Spleen (tissue), 7 donors: ENCODE measurements at regions not wholly inside any gene's neighbourhood (a gene's known extent, or its start where the extent isn't known, plus 50 kb on each side); places are given as distances from the start of the nearest gene placed in this dataset.

ENCODE experiments used
- POLR2A ChIP-seq, 3 donors: fragments of 450-650 bp; IDR thresholded peaks; one replicate each; pipeline ENCODE4 v1.5.1; 2017; ENCODE audit warnings: antibody characterized with exemption in 3 of 3, mild to moderate bottlenecking in 1 of 3
- TF ChIP-seq, protein P1 (sequence below), 11 experiments: fragments of 200-600 bp in 7 of 11; fragments of 450-650 bp in 4 of 11; sonication (generic) in 4 of 11; IDR thresholded peaks in 8 of 11; conservative IDR thresholded peaks in 3 of 11; 1 replicate in 7 of 11; 2 replicates in 4 of 11; pipeline versions ENCODE4 v1.4.0 to v1.8.0; 2016 to 2021; ENCODE audit warnings: antibody characterized with exemption in 11 of 11, inconsistent platforms in 4 of 11, mild to moderate bottlenecking in 1 of 11
- donor health status: DM: no; HTN: no; CAD: no; lungs with moderate emphysema.
- donor health status: DM: no; HTN: no; CAD: no.
- donor health status: DM: no; HTN: no; CAD: no.

DNA sequence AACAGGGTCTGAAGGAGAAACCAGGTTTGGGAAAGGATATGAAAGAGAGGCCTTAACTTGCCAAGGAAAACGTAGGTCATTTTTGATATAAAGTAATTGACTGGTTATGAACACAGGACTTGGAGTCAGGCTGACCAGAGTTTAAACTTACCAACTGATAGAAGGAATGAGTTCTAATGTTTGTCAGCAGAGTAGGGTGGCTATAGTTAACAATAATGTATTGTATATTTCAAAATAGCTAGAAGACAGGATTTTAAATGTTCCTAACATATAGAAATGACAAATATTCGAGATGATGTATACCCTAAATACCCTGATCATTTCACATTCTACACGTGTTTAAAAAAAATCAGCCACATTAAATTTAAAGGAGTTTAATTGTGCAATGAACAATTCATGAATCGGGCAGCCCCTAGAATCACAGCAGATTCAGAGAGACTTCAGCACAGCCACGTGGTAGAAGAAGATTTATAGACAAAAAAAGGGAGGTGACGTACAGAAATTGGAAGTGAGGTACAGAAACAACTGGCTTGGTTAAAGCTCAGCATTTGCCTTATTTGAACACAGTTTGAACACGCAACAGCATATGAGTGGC is 52.5 kb upstream of the PLEKHG7 start:
- TF ChIP-seq POLR2A (IDR thresholded peaks at IDR 0.05): no peak
- TF ChIP-seq, protein P1, sequence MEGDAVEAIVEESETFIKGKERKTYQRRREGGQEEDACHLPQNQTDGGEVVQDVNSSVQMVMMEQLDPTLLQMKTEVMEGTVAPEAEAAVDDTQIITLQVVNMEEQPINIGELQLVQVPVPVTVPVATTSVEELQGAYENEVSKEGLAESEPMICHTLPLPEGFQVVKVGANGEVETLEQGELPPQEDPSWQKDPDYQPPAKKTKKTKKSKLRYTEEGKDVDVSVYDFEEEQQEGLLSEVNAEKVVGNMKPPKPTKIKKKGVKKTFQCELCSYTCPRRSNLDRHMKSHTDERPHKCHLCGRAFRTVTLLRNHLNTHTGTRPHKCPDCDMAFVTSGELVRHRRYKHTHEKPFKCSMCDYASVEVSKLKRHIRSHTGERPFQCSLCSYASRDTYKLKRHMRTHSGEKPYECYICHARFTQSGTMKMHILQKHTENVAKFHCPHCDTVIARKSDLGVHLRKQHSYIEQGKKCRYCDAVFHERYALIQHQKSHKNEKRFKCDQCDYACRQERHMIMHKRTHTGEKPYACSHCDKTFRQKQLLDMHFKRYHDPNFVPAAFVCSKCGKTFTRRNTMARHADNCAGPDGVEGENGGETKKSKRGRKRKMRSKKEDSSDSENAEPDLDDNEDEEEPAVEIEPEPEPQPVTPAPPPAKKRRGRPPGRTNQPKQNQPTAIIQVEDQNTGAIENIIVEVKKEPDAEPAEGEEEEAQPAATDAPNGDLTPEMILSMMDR (IDR thresholded peaks at IDR 0.05 in 8 of 11, conservative IDR thresholded peaks at IDR 0.05 in 3 of 11): peak in 2 of 11 experiments; percentile 6 to 16
